ENCODE measurements at regions not wholly inside any gene's neighbourhood (a gene's known extent, or its start where the extent isn't known, plus 50 kb on each side); places are given as distances from the start of the nearest gene placed in this dataset.

DNA sequence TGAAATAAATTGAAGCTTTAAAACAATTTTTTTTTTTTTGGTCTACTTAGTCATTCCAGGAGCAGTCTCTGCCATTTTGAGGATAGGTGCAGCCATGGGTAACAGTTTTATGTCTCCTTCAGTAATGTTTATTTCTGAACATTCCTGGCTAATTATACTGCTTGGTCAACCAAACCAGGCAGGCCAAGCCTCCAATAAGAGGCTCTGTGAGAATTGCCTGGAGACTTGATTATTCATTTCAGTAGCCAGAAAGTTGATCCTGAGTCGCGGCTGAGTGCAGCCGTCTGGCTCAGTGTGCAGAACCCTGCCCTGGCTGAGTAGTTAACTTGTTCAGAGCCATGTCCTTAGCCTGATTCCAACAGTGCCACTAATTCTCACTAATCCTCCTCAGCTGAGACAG is 364.0 kb upstream of the FAT3 start:
- DNase-seq (ENCODE audit: low spot score), result no peak

GRCh38 chr11:91859666-91860065 is 365.0 kb upstream of the FAT3 start:
- no peak for DNase-seq (ENCODE audit: low spot score)

GRCh38 chr11:91857179-91857578 is 367.4 kb upstream of the FAT3 start:
- DNase-seq (ENCODE audit: low spot score), result no peak

DNA sequence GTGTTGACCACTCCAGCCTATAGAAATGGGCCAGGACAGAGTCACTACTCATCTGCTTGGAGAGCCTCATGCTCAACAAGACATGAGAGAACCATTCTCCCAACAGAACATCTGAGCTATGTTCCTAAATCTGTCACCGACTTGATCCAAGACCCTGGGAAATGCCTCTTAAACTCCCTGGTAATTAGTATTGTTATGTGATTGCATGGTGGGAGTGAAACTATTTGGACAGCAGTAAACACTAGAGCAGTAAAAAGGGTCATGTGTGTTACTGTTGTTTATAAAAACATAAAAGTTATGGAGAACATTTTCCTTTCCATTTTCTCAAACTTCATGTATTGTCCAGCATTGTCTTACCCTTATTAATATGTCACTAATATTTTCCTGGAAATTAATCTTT is 369.8 kb upstream of the FAT3 start:
- no peak for DNase-seq (ENCODE audit: low spot score)

GRCh38 chr11:91854171-91854570 is 370.4 kb upstream of the FAT3 start:
- no peak for DNase-seq (ENCODE audit: low spot score)

- no peak for DNase-seq (ENCODE audit: low spot score)
Measured at GRCh38 chr11:91851908-91852307, 372.7 kb upstream of the FAT3 start.

- no peak for DNase-seq (ENCODE audit: low spot score)
Measured at GRCh38 chr11:91850533-91851275, 373.9 kb upstream of the FAT3 start.

DNA sequence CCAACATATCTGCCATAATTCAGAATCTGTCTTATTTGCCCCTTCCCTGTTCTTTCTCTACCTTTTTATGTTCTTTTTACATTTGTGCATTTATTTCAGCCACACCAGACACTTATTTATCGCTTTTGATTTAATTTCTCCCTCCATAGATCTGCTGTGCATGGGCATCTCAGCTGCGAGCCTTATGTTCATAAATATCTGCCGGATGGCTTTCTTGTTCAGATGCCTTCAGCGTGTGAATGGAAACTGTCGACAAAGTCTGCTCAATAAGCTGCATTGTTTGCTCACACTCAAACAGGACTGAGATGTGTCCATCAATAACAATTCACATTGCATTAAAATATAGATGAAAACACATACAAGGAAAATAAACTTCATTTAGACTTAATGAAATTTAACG is 374.6 kb upstream of the FAT3 start:
- DNase-seq (ENCODE audit: low spot score), result no peak

GRCh38 chr11:91846649-91847048 is 378.0 kb upstream of the FAT3 start:
- DNase-seq (ENCODE audit: low spot score), result no peak

GRCh38 chr11:91846002-91846401 is 378.6 kb upstream of the FAT3 start:
- DNase-seq (ENCODE audit: low spot score), result no peak

DNA sequence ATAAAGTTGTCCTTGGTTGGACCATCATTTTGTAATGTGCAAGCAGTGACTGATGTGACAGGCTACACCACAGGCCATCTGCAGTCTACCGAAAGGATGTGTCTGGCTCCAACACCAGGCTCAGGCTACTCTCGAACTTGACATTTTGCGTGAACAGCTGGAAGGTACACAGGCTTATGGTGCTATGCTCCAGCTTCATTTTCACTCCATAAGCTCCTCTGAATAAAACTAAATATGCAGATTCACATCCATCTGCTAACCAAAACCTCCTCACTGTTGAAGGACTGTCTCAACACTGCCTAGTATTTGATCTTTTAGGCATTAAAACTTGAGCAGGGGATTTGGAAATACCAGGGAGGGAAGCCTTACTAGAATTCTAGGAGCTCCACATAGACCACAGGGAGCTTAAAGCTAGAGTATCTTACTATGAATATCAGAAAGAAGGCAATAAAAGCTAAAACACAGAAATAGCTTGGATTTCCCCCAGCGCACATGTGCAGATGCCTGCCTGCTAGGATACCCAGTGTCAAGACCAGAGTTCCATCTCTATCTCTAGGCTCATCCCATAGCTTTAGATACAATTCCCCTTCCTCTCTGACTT is 383.9 kb upstream of the FAT3 start:
- no peak for DNase-seq (ENCODE audit: low spot score)

- DNase-seq (ENCODE audit: low spot score), result no peak
Measured at GRCh38 chr11:91837411-91838330, 386.9 kb upstream of the FAT3 start.

GRCh38 chr11:91835051-91835560 is 389.5 kb upstream of the FAT3 start:
- DNase-seq (ENCODE audit: low spot score), result no peak

DNA sequence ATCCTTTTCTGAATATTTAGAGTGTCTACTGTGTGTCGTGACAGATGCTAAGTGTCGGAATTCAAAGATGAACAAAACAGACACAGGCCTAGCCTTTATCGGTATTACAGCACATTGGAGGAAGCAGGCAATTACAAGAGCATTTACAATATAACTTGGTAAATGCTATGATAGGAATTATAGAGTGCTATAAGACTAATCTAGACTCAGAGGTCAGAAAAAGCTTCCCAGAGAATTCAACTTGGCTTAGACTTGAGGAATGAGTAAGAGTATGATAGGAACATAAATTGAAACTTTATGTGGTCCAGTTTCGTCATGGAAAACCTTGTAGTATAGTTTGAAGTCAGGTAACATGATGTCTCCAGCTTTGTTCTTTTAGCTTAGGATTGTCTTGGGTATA is 395.7 kb upstream of the FAT3 start:
- DNase-seq (ENCODE audit: low spot score), result no peak

DNA sequence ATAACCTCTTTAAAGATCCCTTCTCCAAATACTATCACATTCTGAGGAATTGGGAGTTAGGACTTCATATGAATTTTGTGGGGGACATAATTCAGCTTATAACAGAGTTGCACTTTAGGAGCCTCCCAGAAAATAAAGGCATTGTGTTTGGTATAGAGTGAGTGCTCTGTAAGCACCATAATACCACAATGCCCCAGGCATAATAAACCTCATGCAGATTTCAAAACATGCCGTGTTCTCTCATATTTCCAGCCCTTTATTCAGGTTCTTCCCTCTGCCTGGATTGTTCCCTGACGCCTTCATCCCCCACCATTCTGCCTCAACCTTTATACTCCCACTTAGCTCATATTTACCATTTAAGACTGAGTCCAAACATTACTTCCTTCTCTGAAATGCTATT is 398.8 kb upstream of the FAT3 start:
- DNase-seq (ENCODE audit: low spot score), result no peak

DNA sequence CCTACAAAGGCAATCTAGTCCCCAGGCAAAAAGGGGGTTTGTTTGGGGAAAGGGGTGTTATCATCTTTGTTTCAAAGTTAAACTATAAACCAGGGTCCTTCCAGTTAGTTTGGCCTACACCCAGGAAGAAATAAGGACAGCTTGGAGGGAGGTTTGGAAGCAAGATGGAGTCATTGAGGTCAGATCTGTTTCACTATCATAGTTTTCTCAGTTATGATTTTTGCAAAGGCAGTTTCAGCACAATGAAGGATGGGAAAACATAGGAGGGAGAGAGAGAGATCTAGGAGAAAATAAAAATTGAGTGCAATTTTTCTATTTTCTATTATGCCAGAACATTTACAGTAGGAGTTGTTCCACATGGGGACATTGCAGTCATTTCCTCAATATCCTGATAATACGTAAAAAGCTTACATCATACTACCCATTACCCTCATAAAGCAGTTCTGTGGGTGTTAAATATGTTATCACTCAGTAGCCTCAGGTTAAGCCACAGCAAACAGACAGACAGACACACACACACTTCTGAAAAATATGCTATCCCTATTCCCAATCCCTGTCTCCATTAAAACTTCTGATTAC is 401.3 kb upstream of the FAT3 start:
- DNase-seq (ENCODE audit: low spot score), result no peak

- DNase-seq (ENCODE audit: low spot score), result no peak
Measured at GRCh38 chr11:91822805-91823204, 401.8 kb upstream of the FAT3 start.

DNA sequence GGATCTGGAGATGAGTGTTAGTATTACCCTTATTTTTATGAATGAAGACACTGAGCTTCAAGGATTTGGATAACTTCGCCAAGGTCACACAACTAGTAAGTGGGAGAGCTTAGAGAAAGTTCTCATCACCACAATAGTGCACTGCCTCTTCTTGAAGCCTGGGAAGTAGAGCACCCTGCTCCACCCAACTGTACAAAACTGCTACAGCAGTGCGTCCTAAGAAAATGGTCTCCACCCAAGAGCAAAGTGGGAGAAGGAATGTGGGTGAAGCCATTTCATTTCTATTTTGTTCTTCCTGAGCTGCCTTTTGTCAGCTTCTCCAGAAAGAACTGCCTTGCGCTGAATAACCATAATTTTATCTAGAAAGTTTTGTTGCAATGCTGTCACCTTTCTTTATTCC is 403.9 kb upstream of the FAT3 start:
- DNase-seq (ENCODE audit: low spot score), result no peak

DNA sequence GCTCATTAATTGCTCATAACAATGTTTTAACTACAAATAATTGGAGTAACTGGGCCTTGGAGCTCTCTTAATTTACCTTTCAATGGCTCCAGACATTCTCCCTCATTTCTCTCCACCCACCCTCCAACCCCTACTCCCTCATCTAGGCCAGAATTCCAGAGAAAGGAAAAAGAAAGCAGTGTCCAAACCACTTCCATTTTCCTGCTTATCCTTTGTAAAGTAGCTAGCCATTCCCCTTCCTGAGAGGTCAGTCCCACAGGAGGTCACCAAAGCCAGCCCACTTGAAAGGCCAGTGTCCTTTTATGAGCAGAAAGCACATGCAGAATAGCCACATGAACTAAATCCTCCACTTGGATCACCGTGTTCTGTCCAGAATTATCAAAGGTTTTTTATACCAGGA is 404.8 kb upstream of the FAT3 start:
- no peak for DNase-seq (ENCODE audit: low spot score)

- DNase-seq (ENCODE audit: low spot score), result no peak
Measured at GRCh38 chr11:91819195-91819594, 405.4 kb upstream of the FAT3 start.

DNA sequence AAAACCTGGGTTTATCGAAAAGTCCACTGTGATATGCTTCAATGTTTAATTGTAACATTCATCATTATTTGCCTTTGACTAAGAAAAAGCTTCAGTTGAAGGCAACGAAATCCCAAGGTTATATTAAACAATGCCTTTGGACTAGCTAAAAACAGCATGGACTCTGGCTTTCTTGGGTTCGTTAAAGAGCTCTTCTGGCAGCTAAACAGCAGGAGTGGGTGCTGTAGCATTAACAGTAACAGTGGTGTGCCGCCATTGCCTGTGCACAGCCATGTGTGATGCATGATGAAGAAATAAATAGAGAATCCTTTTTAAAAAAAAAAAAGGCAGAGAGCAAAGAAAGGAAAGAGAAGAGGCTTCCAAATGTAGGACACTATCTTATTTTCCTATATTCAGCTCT is 406.6 kb upstream of the FAT3 start:
- no peak for DNase-seq (ENCODE audit: low spot score)

GRCh38 chr11:91813263-91813662 is 411.4 kb upstream of the FAT3 start:
- no peak for DNase-seq (ENCODE audit: low spot score)

Data from mucosa of gallbladder (tissue), 1 donor.